HepG2 (cell line): ENCODE measurements at regions not wholly inside any gene's neighbourhood (a gene's known extent, or its start where the extent isn't known, plus 50 kb on each side); places are given as distances from the start of the nearest gene placed in this dataset.

Source experiments
- ATAC-seq: fragments of 200-7000 bp; cut with Tn5 transposase; 3 replicates; pipeline ENCODE4 v1.9.1; 2020; ENCODE audit warnings: mild to moderate bottlenecking, moderate library complexity
- BruUV-seq: library from RNA; stranded (reverse); fragments of 400-500 nt; replicated peaks from 2 replicates; lab custom pipeline; 2021; lab: Mats Ljungman, UMichigan
- CTCF ChIA-PET: fragments of 300-600 bp; formaldehyde crosslinking; extraction: SDS; loops from one replicate; lab custom pipeline; 2021; ENCODE audit warnings: low total read pairs, inconsistent platforms, low intra/inter-chr PET ratio; lab: Yijun Ruan, JAX
- POLR2A ChIA-PET: fragments of 350-600 bp; sonication (Branson Sonifier 250); formaldehyde crosslinking; loops from one replicate; lab custom pipeline; 2020; ENCODE audit warnings: antibody characterized with exemption, inconsistent platforms; lab: Yijun Ruan, JAX
- DNase-seq: peaks from one replicate; pipeline ENCODE4 v3.0.0-alpha.2; 2015; ENCODE audit warnings: low spot score
- FAIRE-seq: peaks from 3 replicates; lab custom pipeline; 2011; peaks lifted over from hg19 to GRCh38; lab: Jason Lieb, UNC
- H2AFZ ChIP-seq: one replicate; pipeline ENCODE4 v1.6.1; 2011; ENCODE audit warnings: low read length, inconsistent platforms
- H3K27ac ChIP-seq: fragments of 300-600 bp; 3 replicates; pipeline ENCODE4 v1.8.0; 2011; ENCODE audit warnings: mixed run types, mild to moderate bottlenecking, mixed read lengths, low read length, inconsistent platforms; ENCODE audit not compliant: insufficient read depth; ENCODE audit errors: extremely low read length
- H3K27me3 ChIP-seq, 2 experiments: fragments of 200-600 bp in 1 of 2; 2 replicates in 1 of 2; 3 replicates in 1 of 2; pipeline versions ENCODE4 v1.6.0 to v1.8.0; 2011; ENCODE audit warnings: low read length in 2 of 2, mild to moderate bottlenecking in 2 of 2, moderate library complexity in 2 of 2, inconsistent platforms in 1 of 2; ENCODE audit not compliant: insufficient read depth in 2 of 2, control insufficient read depth in 1 of 2
- H3K36me3 ChIP-seq, 2 experiments: fragments of 200-600 bp in 1 of 2; replicated peaks in 1 of 2; 2 replicates in 1 of 2; 3 replicates in 1 of 2; pipeline versions ENCODE4 v1.5.1 to v1.8.0; 2011; ENCODE audit warnings: low read length in 2 of 2, inconsistent platforms in 1 of 2; ENCODE audit not compliant: insufficient read depth in 2 of 2, control insufficient read depth in 1 of 2
- H3K4me1 ChIP-seq: 2 replicates; pipeline ENCODE4 v1.5.1; 2012; ENCODE audit warnings: low read length, inconsistent platforms; ENCODE audit not compliant: insufficient read depth
- H3K4me2 ChIP-seq: 2 replicates; pipeline ENCODE4 v1.6.0; 2011; ENCODE audit warnings: low read depth, low read length, inconsistent platforms
- H3K4me3 ChIP-seq, 3 experiments: fragments of 200-600 bp in 1 of 3; sonication (generic), shearing (Covaris generic) in 1 of 3; replicated peaks in 1 of 3; 2 replicates each; pipeline ENCODE4 v1.5.1; 2011 to 2016; ENCODE audit warnings: low read length in 3 of 3, inconsistent platforms in 2 of 3, low read depth in 2 of 3, mild to moderate bottlenecking in 2 of 3, control low read depth in 1 of 3, mixed read lengths in 1 of 3; ENCODE audit not compliant: insufficient read depth in 1 of 3
- H3K79me2 ChIP-seq: one replicate; pipeline ENCODE4 v1.6.1; 2011; ENCODE audit warnings: low read length, inconsistent platforms; ENCODE audit not compliant: insufficient read depth
- H3K9ac ChIP-seq: 2 replicates; pipeline ENCODE4 v1.6.0; 2011; ENCODE audit warnings: mild to moderate bottlenecking, low read depth, low read length, inconsistent platforms; ENCODE audit not compliant: insufficient read depth
- H3K9me3 ChIP-seq: 2 replicates; pipeline ENCODE4 v1.5.1; 2012; ENCODE audit warnings: mild to moderate bottlenecking, low read length
- H4K20me1 ChIP-seq: 2 replicates; pipeline ENCODE4 v1.6.0; 2011; ENCODE audit warnings: inconsistent platforms, mild to moderate bottlenecking, low read length, moderate library complexity; ENCODE audit not compliant: insufficient read depth
- ATAD3A ChIP-seq: sonication (generic); formaldehyde crosslinking; IDR thresholded peaks from 2 replicates; pipeline ENCODE4 v1.4.0; 2020; ENCODE audit warnings: missing genetic modification reagents
- GABPB1 ChIP-seq: IDR thresholded peaks from 2 replicates; pipeline ENCODE4 v1.6.1; 2016; ENCODE audit warnings: mild to moderate bottlenecking, missing genetic modification reagents, moderate library complexity, missing compliant biosample characterization
- MED8 ChIP-seq: sonication (generic); formaldehyde crosslinking; IDR thresholded peaks from 2 replicates; pipeline ENCODE4 v1.8.1; 2023; ENCODE audit warnings: mild to moderate bottlenecking, missing genetic modification reagents; ENCODE audit not compliant: insufficient replicate concordance
- MTF2 ChIP-seq: sonication (generic); formaldehyde crosslinking; IDR thresholded peaks from 2 replicates; pipeline ENCODE4 v1.5.0; 2020; ENCODE audit warnings: missing genetic modification reagents, borderline replicate concordance
- NCOR1 ChIP-seq: fragments of 200-600 bp; sonication (generic); IDR thresholded peaks from 2 replicates; pipeline ENCODE4 v1.7.0; 2017; ENCODE audit warnings: antibody characterized with exemption, low read length, borderline replicate concordance
- SMAD3 ChIP-seq: sonication (generic); formaldehyde crosslinking; IDR thresholded peaks from 2 replicates; pipeline ENCODE4 v1.4.0; 2020; ENCODE audit warnings: missing genetic modification reagents
- ZBTB38 ChIP-seq: sonication (generic); formaldehyde crosslinking; IDR thresholded peaks from 2 replicates; pipeline ENCODE4 v1.5.1; 2020; ENCODE audit warnings: mild to moderate bottlenecking, missing genetic modification reagents
- ZFP62 ChIP-seq: sonication (generic); formaldehyde crosslinking; IDR thresholded peaks from 2 replicates; pipeline ENCODE4 v1.4.0; 2020; ENCODE audit warnings: missing genetic modification reagents
- ZNF20 ChIP-seq: sonication (generic); formaldehyde crosslinking; IDR thresholded peaks from 2 replicates; pipeline ENCODE4 v1.4.0; 2020; ENCODE audit warnings: mild to moderate bottlenecking, moderate library complexity, missing genetic modification reagents
- ZNF337 ChIP-seq: sonication (generic); formaldehyde crosslinking; IDR thresholded peaks from 2 replicates; pipeline ENCODE4 v1.5.1; 2020; ENCODE audit warnings: missing genetic modification reagents, low read depth, mild to moderate bottlenecking, borderline replicate concordance
- ZNF746 ChIP-seq: sonication (generic); formaldehyde crosslinking; IDR thresholded peaks from 2 replicates; pipeline ENCODE4 v1.8.0; 2022; ENCODE audit warnings: mild to moderate bottlenecking, missing genetic modification reagents
- ZNF75D ChIP-seq: sonication (generic); formaldehyde crosslinking; IDR thresholded peaks from 2 replicates; pipeline ENCODE4 v1.8.1; 2023; ENCODE audit warnings: missing genetic modification reagents, mild to moderate bottlenecking, borderline replicate concordance
- WGBS: methylation state at CpG from one replicate; pipeline ENCODE4 v1.1.6; 2017; ENCODE audit warnings: low lambda C conversion rate; 5-methylcytosine and 5-hydroxymethylcytosine counted together
- in situ Hi-C: cut with HindIII; loops from 2 replicates; pipeline ENCODE4 v1.10.0; 2017; ENCODE audit warnings: low pct_unique_long_range_greater_than_20kb; ENCODE audit not compliant: extremely low pct_ligation_motif_present
- intact Hi-C: fragments of 100-400 bp; cut with micrococcal nuclease; formaldehyde crosslinking; loops from one replicate; pipeline ENCODE4 v1.10.0; 2022; ENCODE audit not compliant: unreplicated experiment
- TF ChIP-seq, protein P1 (sequence below): sonication (generic); formaldehyde crosslinking; IDR thresholded peaks from 2 replicates; pipeline ENCODE4 v1.4.0; 2020; ENCODE audit warnings: missing genetic modification reagents, mild to moderate bottlenecking, borderline replicate concordance

DNA sequence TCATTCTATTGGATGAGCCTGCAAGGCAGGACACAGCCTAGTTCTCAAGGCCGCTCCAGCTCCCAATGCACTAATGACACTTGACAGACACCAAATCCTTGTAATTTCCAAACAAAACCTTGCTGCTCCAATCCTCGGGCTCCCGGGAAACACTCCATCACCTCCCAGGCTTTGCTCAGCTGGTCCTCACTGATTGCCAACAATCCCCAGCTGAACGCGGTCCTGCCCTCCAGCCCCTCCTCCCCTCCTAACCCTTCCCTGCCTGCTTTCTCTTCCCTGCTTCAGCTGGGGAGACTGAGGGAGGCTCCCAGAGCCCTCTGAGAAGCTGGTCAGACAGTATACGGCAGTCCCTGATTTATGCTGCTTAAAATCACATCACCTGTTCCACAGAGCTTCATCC, 114.4 kb upstream of the TNR start (continued):
- no peak for TF ChIP-seq ZNF746
- TF ChIP-seq NCOR1: no peak
- TF ChIP-seq MED8 (CRISPR knock-in tag): no peak
- no peak for TF ChIP-seq GABPB1 (CRISPR knock-in tag)
- no peak for TF ChIP-seq SMAD3 (CRISPR knock-in tag)
- TF ChIP-seq ATAD3A (CRISPR knock-in tag): no peak
- no peak for TF ChIP-seq ZFP62 (CRISPR knock-in tag)
- TF ChIP-seq MTF2: no peak
- no peak for TF ChIP-seq ZNF20 (CRISPR knock-in tag)
- no peak for TF ChIP-seq ZNF337 (CRISPR knock-in tag)

DNA sequence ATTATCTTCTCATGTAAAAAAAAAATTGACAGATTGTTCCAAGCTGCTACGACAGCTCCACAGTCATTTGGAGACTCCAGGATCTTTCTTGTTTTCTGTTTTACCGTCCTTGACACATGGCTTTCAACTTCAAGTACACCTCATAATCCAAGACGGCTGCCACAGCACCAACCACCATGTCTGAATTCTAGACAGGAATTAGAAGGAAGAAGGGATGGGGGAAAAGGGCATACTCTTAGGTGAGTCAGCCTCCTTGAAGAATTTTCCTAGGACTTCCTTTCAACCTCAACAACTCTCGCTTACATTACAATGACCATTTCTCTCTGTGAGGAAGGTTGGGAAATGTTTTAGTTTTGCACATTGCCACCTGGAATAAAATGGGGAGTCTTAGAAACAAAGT, 110.3 kb upstream of the TNR start:
- CTCF ChIA-PET: no interaction called here
- in situ Hi-C loops: no loop called here
- Histone ChIP-seq H3K4me1 (no peaks in the 10 kb centered on the region), H3K9ac (no peak overlapping the region), H4K20me1 (no peaks in the 10 kb centered on the region), H3K79me2 (no peaks in the 10 kb centered on the region), H3K4me3 (no peak overlapping the region), H3K27me3 (peaks cover 2 to 11% of the 10 kb centered on the region in 2 experiments; a peak in 3 of 5 replicates), H3K9me3 (no peaks in the 10 kb centered on the region), H2AFZ (no peak overlapping the region), H3K27ac (no peak overlapping the region), H3K36me3 (no peaks in the 10 kb centered on the region), H3K4me2 (no peak overlapping the region)
- intact Hi-C loops: no loop called here
- DNase-seq: no peak
- no TSS peak for BruUV-seq
- POLR2A ChIA-PET: no interaction called here
- no peak for ATAC-seq
- no peak for TF ChIP-seq ZNF75D (CRISPR knock-in tag)
- TF ChIP-seq, protein P1, sequence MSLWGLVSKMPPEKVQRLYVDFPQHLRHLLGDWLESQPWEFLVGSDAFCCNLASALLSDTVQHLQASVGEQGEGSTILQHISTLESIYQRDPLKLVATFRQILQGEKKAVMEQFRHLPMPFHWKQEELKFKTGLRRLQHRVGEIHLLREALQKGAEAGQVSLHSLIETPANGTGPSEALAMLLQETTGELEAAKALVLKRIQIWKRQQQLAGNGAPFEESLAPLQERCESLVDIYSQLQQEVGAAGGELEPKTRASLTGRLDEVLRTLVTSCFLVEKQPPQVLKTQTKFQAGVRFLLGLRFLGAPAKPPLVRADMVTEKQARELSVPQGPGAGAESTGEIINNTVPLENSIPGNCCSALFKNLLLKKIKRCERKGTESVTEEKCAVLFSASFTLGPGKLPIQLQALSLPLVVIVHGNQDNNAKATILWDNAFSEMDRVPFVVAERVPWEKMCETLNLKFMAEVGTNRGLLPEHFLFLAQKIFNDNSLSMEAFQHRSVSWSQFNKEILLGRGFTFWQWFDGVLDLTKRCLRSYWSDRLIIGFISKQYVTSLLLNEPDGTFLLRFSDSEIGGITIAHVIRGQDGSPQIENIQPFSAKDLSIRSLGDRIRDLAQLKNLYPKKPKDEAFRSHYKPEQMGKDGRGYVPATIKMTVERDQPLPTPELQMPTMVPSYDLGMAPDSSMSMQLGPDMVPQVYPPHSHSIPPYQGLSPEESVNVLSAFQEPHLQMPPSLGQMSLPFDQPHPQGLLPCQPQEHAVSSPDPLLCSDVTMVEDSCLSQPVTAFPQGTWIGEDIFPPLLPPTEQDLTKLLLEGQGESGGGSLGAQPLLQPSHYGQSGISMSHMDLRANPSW (CRISPR knock-in tag): no peak
- no peak for TF ChIP-seq ZBTB38 (CRISPR knock-in tag)
- 3% methylated on average over 4 of the region's 4 CpGs for WGBS
- no peak for FAIRE-seq
